ENCODE measurements at regions not wholly inside any gene's neighbourhood (a gene's known extent, or its start where the extent isn't known, plus 50 kb on each side); places are given as distances from the start of the nearest gene placed in this dataset.

DNA sequence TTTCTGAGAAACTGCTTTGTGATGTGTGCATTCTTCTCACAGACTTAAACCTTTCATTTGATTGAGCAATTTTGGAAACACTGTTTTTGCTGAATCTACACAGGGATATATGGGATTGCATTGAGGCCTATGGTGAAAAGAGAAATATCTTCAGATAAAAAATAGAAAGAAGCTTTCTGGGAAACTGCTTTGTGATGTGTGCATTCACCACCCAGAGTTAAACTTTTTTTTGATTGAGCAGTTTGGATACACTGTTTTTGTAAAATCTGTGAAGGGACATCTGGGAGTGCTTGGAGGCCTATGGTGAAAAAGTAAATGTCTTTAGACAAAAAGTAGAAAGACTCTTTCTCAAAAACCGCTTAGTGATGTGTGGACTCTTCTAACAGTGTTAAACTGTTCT lies 1683.8 kb downstream of the UQCRFS1 start:
- H3K27me3 ChIP-seq (ENCODE audit: control insufficient read depth, insufficient read depth, low read length) = no peaks in the 10 kb centered on the region
- intact Hi-C loops (cut with micrococcal nuclease) = no loop called here
- H3K4me3 ChIP-seq (ENCODE audit: low read length) = no peak overlapping the region
- no peak overlapping the region for H3K27ac ChIP-seq (ENCODE audit: low read length)
- WGBS (ENCODE audit: insufficient coverage) = 26% methylated on average over 1 of the region's 1 CpG
- Mint-ChIP-seq H3K36me3 (peaks cover 61% of the 10 kb centered on the region), H3K4me3 (no peak overlapping the region), H3K9me3 (peaks cover 11 to 37% of the 10 kb centered on the region in 2 donors), H3K27me3 (ENCODE audit: low read depth in 2 of 2) (no peaks in the 10 kb centered on the region), H3K4me1 (no peaks in the 10 kb centered on the region), H3K27ac (no peak overlapping the region)
- H3K4me1 ChIP-seq (ENCODE audit: control insufficient read depth, insufficient read depth, low read length) = no peaks in the 10 kb centered on the region
- H3K9me3 ChIP-seq (ENCODE audit: control insufficient read depth, insufficient read depth, low read length) = no peaks in the 10 kb centered on the region
- TF ChIP-seq, protein P1, sequence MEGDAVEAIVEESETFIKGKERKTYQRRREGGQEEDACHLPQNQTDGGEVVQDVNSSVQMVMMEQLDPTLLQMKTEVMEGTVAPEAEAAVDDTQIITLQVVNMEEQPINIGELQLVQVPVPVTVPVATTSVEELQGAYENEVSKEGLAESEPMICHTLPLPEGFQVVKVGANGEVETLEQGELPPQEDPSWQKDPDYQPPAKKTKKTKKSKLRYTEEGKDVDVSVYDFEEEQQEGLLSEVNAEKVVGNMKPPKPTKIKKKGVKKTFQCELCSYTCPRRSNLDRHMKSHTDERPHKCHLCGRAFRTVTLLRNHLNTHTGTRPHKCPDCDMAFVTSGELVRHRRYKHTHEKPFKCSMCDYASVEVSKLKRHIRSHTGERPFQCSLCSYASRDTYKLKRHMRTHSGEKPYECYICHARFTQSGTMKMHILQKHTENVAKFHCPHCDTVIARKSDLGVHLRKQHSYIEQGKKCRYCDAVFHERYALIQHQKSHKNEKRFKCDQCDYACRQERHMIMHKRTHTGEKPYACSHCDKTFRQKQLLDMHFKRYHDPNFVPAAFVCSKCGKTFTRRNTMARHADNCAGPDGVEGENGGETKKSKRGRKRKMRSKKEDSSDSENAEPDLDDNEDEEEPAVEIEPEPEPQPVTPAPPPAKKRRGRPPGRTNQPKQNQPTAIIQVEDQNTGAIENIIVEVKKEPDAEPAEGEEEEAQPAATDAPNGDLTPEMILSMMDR (IDR thresholded peaks at IDR 0.05) = no peak
- no peak for ATAC-seq
- H3K36me3 ChIP-seq (ENCODE audit: control insufficient read depth, insufficient read depth, low read length) = no peaks in the 10 kb centered on the region
- no peak for DNase-seq

DNA sequence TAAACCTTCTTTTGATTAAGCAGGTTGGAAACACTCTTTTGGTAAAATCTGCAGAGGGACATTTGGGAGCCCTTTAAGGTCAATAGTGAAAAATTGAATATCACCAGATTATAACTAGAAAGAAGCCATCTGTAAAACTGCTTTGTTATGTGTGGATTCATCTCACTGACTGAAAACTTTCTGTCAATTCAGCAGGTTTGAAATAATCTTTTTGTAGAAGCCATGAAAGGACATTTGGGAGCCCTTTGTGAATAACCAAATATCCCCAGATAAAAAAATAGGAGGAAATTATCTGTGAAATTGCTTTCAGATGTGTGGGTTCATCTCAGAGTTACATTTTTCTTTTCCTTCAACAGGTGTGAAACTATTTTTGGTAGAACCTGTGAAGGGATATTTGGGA lies 1690.7 kb downstream of the UQCRFS1 start:
- H3K27ac Mint-ChIP-seq = no peak overlapping the region
- H3K27me3 Mint-ChIP-seq (ENCODE audit: low read depth in 2 of 2) = no peaks in the 10 kb centered on the region
- TF ChIP-seq, protein P1 (IDR thresholded peaks at IDR 0.05) = no peak
- peaks cover 4 to 9% of the 10 kb centered on the region in 2 donors for H3K9me3 Mint-ChIP-seq
- Histone ChIP-seq H3K4me3 (ENCODE audit: low read length) (no peak overlapping the region), H3K27me3 (ENCODE audit: control insufficient read depth, insufficient read depth, low read length) (no peaks in the 10 kb centered on the region), H3K9me3 (ENCODE audit: control insufficient read depth, insufficient read depth, low read length) (no peaks in the 10 kb centered on the region), H3K36me3 (ENCODE audit: control insufficient read depth, insufficient read depth, low read length) (no peaks in the 10 kb centered on the region), H3K4me1 (ENCODE audit: control insufficient read depth, insufficient read depth, low read length) (no peaks in the 10 kb centered on the region), H3K27ac (ENCODE audit: low read length) (no peak overlapping the region)
- intact Hi-C loops (cut with micrococcal nuclease) = no loop called here
- ATAC-seq (no peak), DNase-seq (no peak)
- no peaks in the 10 kb centered on the region for H3K4me1 Mint-ChIP-seq
- H3K4me3 Mint-ChIP-seq = no peak overlapping the region
- H3K36me3 Mint-ChIP-seq = peaks cover 19% of the 10 kb centered on the region
